K562 (cell line): ENCODE measurements at regions not wholly inside any gene's neighbourhood (a gene's known extent, or its start where the extent isn't known, plus 50 kb on each side); places are given as distances from the start of the nearest gene placed in this dataset.
A peak's percentile ranks its signal among the peaks of the same experiment; 100 is the strongest.

Source experiments
- ATAC-seq: fragments of 200-7000 bp; cut with Tn5 transposase; 3 replicates; pipeline ENCODE4 v1.9.1; 2020; ENCODE audit warnings: moderate library complexity
- BruUV-seq: library from RNA; stranded (reverse); fragments of 400-500 nt; replicated peaks from 2 replicates; lab custom pipeline; 2021; lab: Mats Ljungman, UMichigan
- CTCF ChIA-PET: fragments of 300-600 bp; formaldehyde crosslinking; extraction: SDS; loops from one replicate; lab custom pipeline; 2021; ENCODE audit warnings: low intra/inter-chr PET ratio; lab: Yijun Ruan, JAX
- POLR2A ChIA-PET: fragments of 300-600, 350-650 bp; sonication (Branson Sonifier 250); formaldehyde crosslinking; extraction: SDS; loops from one replicate; lab custom pipeline; 2021; ENCODE audit warnings: antibody characterized with exemption, inconsistent platforms; lab: Yijun Ruan, JAX
- DNase-seq, 4 experiments: peaks; one replicate each; pipeline versions ENCODE4 v3.0.0 to v3.0.0-alpha.2; 2011 to 2018; ENCODE audit warnings: low spot score in 3 of 4, mixed read lengths in 3 of 4; ENCODE audit errors: extremely low read depth in 1 of 4
- FAIRE-seq: peaks from 2 replicates; lab custom pipeline; 2011; peaks lifted over from hg19 to GRCh38; lab: Jason Lieb, UNC
- H2AFZ ChIP-seq: 2 replicates; pipeline ENCODE4 v1.6.0; 2011; ENCODE audit warnings: low read depth, low read length, control low read depth, inconsistent platforms
- H3K27ac ChIP-seq: fragments of 200-600 bp; 3 replicates; pipeline ENCODE4 v1.8.0; 2011; ENCODE audit warnings: low read depth, mild to moderate bottlenecking, control low read depth, inconsistent platforms, low read length, moderate library complexity, mixed read lengths; ENCODE audit errors: extremely low read depth
- H3K27me3 ChIP-seq, 2 experiments: fragments of 300-600 bp in 1 of 2; 2 replicates in 1 of 2; 3 replicates in 1 of 2; pipeline versions ENCODE4 v1.6.0 to v1.8.0; 2011; ENCODE audit warnings: inconsistent platforms in 2 of 2, low read length in 2 of 2, mild to moderate bottlenecking in 1 of 2, mixed read lengths in 1 of 2, moderate library complexity in 1 of 2; ENCODE audit not compliant: control insufficient read depth in 2 of 2, insufficient read depth in 2 of 2
- H3K36me3 ChIP-seq: fragments of 300-600 bp; 3 replicates; pipeline ENCODE4 v1.8.0; 2011; ENCODE audit warnings: mild to moderate bottlenecking, low read length, inconsistent platforms; ENCODE audit not compliant: control insufficient read depth, insufficient read depth
- H3K4me1 ChIP-seq, 2 experiments: fragments of 200-600 bp in 1 of 2; replicated peaks in 1 of 2; 2 replicates in 1 of 2; 3 replicates in 1 of 2; pipeline versions ENCODE4 v1.5.1 to v1.8.0; 2011; ENCODE audit warnings: inconsistent platforms in 2 of 2, low read length in 2 of 2, mild to moderate bottlenecking in 1 of 2, mixed read lengths in 1 of 2, moderate library complexity in 1 of 2; ENCODE audit not compliant: control insufficient read depth in 2 of 2, insufficient read depth in 2 of 2
- H3K4me2 ChIP-seq: 2 replicates; pipeline ENCODE4 v1.6.1; 2011; ENCODE audit warnings: low read length, control low read depth, inconsistent platforms, mixed read lengths; ENCODE audit not compliant: insufficient read depth
- H3K4me3 ChIP-seq: fragments of 200-600 bp; sonication (generic), shearing (Covaris generic); 2 replicates; pipeline ENCODE4 v1.5.1; 2016; ENCODE audit warnings: control low read depth, inconsistent platforms
- H3K79me2 ChIP-seq: fragments of 200-600 bp; 3 replicates; pipeline ENCODE4 v1.8.0; 2011; ENCODE audit warnings: low read length, inconsistent platforms; ENCODE audit not compliant: control insufficient read depth, insufficient read depth
- H3K9ac ChIP-seq, 2 experiments: 2 replicates each; pipeline versions ENCODE4 v1.6.0 to v1.6.1; 2011; ENCODE audit warnings: low read depth in 2 of 2, low read length in 2 of 2, control low read depth in 1 of 2, inconsistent platforms in 1 of 2, mild to moderate bottlenecking in 1 of 2, mixed read lengths in 1 of 2; ENCODE audit not compliant: insufficient read depth in 1 of 2
- H3K9me1 ChIP-seq: one replicate; pipeline ENCODE4 v1.6.0; 2011; ENCODE audit warnings: inconsistent platforms, mild to moderate bottlenecking, low read length, moderate library complexity; ENCODE audit not compliant: control insufficient read depth, insufficient read depth
- H3K9me3 ChIP-seq: replicated peaks from 2 replicates; pipeline ENCODE4 v1.5.1; 2011; ENCODE audit warnings: low read depth, low read length, inconsistent platforms; ENCODE audit not compliant: control insufficient read depth, insufficient read depth
- H4K20me1 ChIP-seq: replicated peaks from 2 replicates; pipeline ENCODE4 v1.6.1; 2011; ENCODE audit warnings: low read length, inconsistent platforms, mixed read lengths; ENCODE audit not compliant: control insufficient read depth, insufficient read depth
- ELF1 ChIP-seq: fragments of 200-800 bp; sonication (Bioruptor generic); IDR thresholded peaks from 2 replicates; pipeline ENCODE4 v1.6.1; 2016; ENCODE audit warnings: missing genetic modification characterization, missing compliant biosample characterization
- MAFK ChIP-seq: IDR thresholded peaks from 2 replicates; pipeline ENCODE4 v1.6.1; 2011; ENCODE audit warnings: low read length, improper control_type of control experiment
- MCM3 ChIP-seq: fragments of 450-650 bp; IDR thresholded peaks from 2 replicates; pipeline ENCODE4 v1.6.1; 2016
- NFATC3 ChIP-seq: fragments of 450-650 bp; IDR thresholded peaks from 2 replicates; pipeline ENCODE4 v1.6.1; 2017; ENCODE audit warnings: mild to moderate bottlenecking
- SPI1 ChIP-seq: IDR thresholded peaks from 2 replicates; pipeline ENCODE4 v1.6.1; 2011; ENCODE audit warnings: low read depth, low read length, control low read depth, borderline replicate concordance
- STAT5A ChIP-seq: IDR thresholded peaks from 2 replicates; pipeline ENCODE4 v1.6.1; 2012; ENCODE audit warnings: low read length, inconsistent platforms, borderline replicate concordance
- TCF15 ChIP-seq: fragments of 250-450 bp; sonication (Bioruptor Pico); IDR thresholded peaks from 2 replicates; pipeline ENCODE4 v1.8.0; 2022; ENCODE audit warnings: moderate library complexity, mild to moderate bottlenecking, inconsistent platforms
- ZFX ChIP-seq: sonication (generic); formaldehyde crosslinking; IDR thresholded peaks from 2 replicates; pipeline ENCODE4 v1.8.0; 2022; ENCODE audit warnings: mild to moderate bottlenecking, missing genetic modification reagents, moderate library complexity
- WGBS: fragments of 100-300 bp; shearing (Covaris generic); methylation state at CpG from one replicate; pipeline ENCODE4 v1.1.6; 2016; ENCODE audit warnings: low coverage, mixed read lengths; ENCODE audit not compliant: insufficient coverage; ENCODE audit errors: missing lambda C conversion rate; 5-methylcytosine and 5-hydroxymethylcytosine counted together
- in situ Hi-C: fragments of 300-500 bp; cut with MboI; formaldehyde crosslinking; loops from 4 replicates; pipeline ENCODE4 v1.15.0; 2018; ENCODE audit warnings: inconsistent platforms, mixed read lengths
- intact Hi-C: fragments of 100-400 bp; cut with micrococcal nuclease; formaldehyde crosslinking; loops from 2 replicates; pipeline ENCODE4 v1.14.2; 2022

- intact Hi-C loops = no loop called here
- no peak for FAIRE-seq
Observed at GRCh38 chr10:133014416-133015210, 72.2 kb upstream of the CFAP46 start.

GRCh38 chr10:133013463-133013862, 71.1 kb upstream of the CFAP46 start:
- H3K27me3 ChIP-seq = peaks cover 0 to 27% of the 10 kb centered on the region in 2 experiments; a peak in 2 of 5 replicates
- no peaks in the 10 kb centered on the region for H3K79me2 ChIP-seq
- no peak overlapping the region for H3K4me3 ChIP-seq
- no peak overlapping the region for H3K9ac ChIP-seq
- intact Hi-C loops = no loop called here
- 0% methylated on average over 1 of the region's 18 CpGs for WGBS
- POLR2A ChIA-PET = interaction anchor here (0.7 kb wide), 1 partner anchor 10 kb away, joined by 4 read pairs; no protein-coding TSS in a partner anchor
- no peaks in the 10 kb centered on the region for H3K9me1 ChIP-seq
- FAIRE-seq = no peak
- no peak overlapping the region for H2AFZ ChIP-seq
- CTCF ChIA-PET = no interaction called here
- no peaks in the 10 kb centered on the region for H3K36me3 ChIP-seq
- peaks cover 0 to 33% of the 10 kb centered on the region in 2 experiments; a peak in 3 of 5 replicates for H3K4me1 ChIP-seq
- BruUV-seq = no TSS peak
- no peak overlapping the region for H3K4me2 ChIP-seq
- ATAC-seq = no peak
- no peaks in the 10 kb centered on the region for H4K20me1 ChIP-seq
- H3K9me3 ChIP-seq = no peaks in the 10 kb centered on the region
- TF ChIP-seq ELF1 (tag) (peak; percentile 94), MCM3 (no peak), SPI1 (peak; percentile 82; the same call in 1 of the 2 replicates)
- TF ChIP-seq, all 486 proteins: peak for 2
- in situ Hi-C loops = no loop called here
- no peak for DNase-seq
- no peak overlapping the region for H3K27ac ChIP-seq

More at GRCh38 chr10:133014416-133015210, 72.2 kb upstream of the CFAP46 start:
- H3K9ac ChIP-seq = no peak overlapping the region
- H3K79me2 ChIP-seq = no peaks in the 10 kb centered on the region
- H3K36me3 ChIP-seq = no peaks in the 10 kb centered on the region
- no TSS peak for BruUV-seq
- no peaks in the 10 kb centered on the region for H3K9me3 ChIP-seq
- no peak overlapping the region for H3K4me2 ChIP-seq
- in situ Hi-C loops = no loop called here
- H3K4me3 ChIP-seq = no peak overlapping the region
- TF ChIP-seq NFATC3 = no peak
- no peak for TF ChIP-seq MAFK
- no peak for TF ChIP-seq ZFX (CRISPR knock-in tag)
- TF ChIP-seq TCF15 = no peak
- TF ChIP-seq STAT5A = no peak
- TF ChIP-seq, all 486 proteins: peak for 0
- ATAC-seq (no peak), DNase-seq (no peak)
- POLR2A ChIA-PET = interaction anchor here (0.7 kb wide), 1 partner anchor 77 kb away, joined by 3 read pairs; no protein-coding TSS in a partner anchor
- H2AFZ ChIP-seq = no peak overlapping the region
- H3K27ac ChIP-seq = no peak overlapping the region
- H3K4me1 ChIP-seq = peaks cover 0 to 26% of the 10 kb centered on the region in 2 experiments; a peak in 2 of 5 replicates
- H3K9me1 ChIP-seq = no peaks in the 10 kb centered on the region
- WGBS = 4% methylated on average over 18 of the region's 38 CpGs
- CTCF ChIA-PET = no interaction called here
- H4K20me1 ChIP-seq = no peaks in the 10 kb centered on the region
- peaks cover 0 to 27% of the 10 kb centered on the region in 2 experiments; a peak in 3 of 5 replicates for H3K27me3 ChIP-seq
